K562 (cell line): ENCODE measurements at regions not wholly inside any gene's neighbourhood (a gene's known extent, or its start where the extent isn't known, plus 50 kb on each side); places are given as distances from the start of the nearest gene placed in this dataset.

Experiments
- ATAC-seq: fragments of 200-7000 bp; cut with Tn5 transposase; 3 replicates; pipeline ENCODE4 v1.9.1; 2020; ENCODE audit warnings: moderate library complexity
- BruUV-seq: library from RNA; stranded (reverse); fragments of 400-500 nt; replicated peaks from 2 replicates; lab custom pipeline; 2021; lab: Mats Ljungman, UMichigan
- CTCF ChIA-PET: fragments of 300-600 bp; formaldehyde crosslinking; extraction: SDS; loops from one replicate; lab custom pipeline; 2021; ENCODE audit warnings: low intra/inter-chr PET ratio; lab: Yijun Ruan, JAX
- POLR2A ChIA-PET: fragments of 300-600, 350-650 bp; sonication (Branson Sonifier 250); formaldehyde crosslinking; extraction: SDS; loops from one replicate; lab custom pipeline; 2021; ENCODE audit warnings: antibody characterized with exemption, inconsistent platforms; lab: Yijun Ruan, JAX
- DNase-seq, 4 experiments: peaks; one replicate each; pipeline versions ENCODE4 v3.0.0 to v3.0.0-alpha.2; 2011 to 2018; ENCODE audit warnings: low spot score in 3 of 4, mixed read lengths in 3 of 4; ENCODE audit errors: extremely low read depth in 1 of 4
- FAIRE-seq: peaks from 2 replicates; lab custom pipeline; 2011; peaks lifted over from hg19 to GRCh38; lab: Jason Lieb, UNC
- H2AFZ ChIP-seq: 2 replicates; pipeline ENCODE4 v1.6.0; 2011; ENCODE audit warnings: low read depth, low read length, control low read depth, inconsistent platforms
- H3K27ac ChIP-seq: fragments of 200-600 bp; 3 replicates; pipeline ENCODE4 v1.8.0; 2011; ENCODE audit warnings: low read depth, mild to moderate bottlenecking, control low read depth, inconsistent platforms, low read length, moderate library complexity, mixed read lengths; ENCODE audit errors: extremely low read depth
- H3K27me3 ChIP-seq, 2 experiments: fragments of 300-600 bp in 1 of 2; 2 replicates in 1 of 2; 3 replicates in 1 of 2; pipeline versions ENCODE4 v1.6.0 to v1.8.0; 2011; ENCODE audit warnings: inconsistent platforms in 2 of 2, low read length in 2 of 2, mild to moderate bottlenecking in 1 of 2, mixed read lengths in 1 of 2, moderate library complexity in 1 of 2; ENCODE audit not compliant: control insufficient read depth in 2 of 2, insufficient read depth in 2 of 2
- H3K36me3 ChIP-seq: fragments of 300-600 bp; 3 replicates; pipeline ENCODE4 v1.8.0; 2011; ENCODE audit warnings: mild to moderate bottlenecking, low read length, inconsistent platforms; ENCODE audit not compliant: control insufficient read depth, insufficient read depth
- H3K4me1 ChIP-seq, 2 experiments: fragments of 200-600 bp in 1 of 2; replicated peaks in 1 of 2; 2 replicates in 1 of 2; 3 replicates in 1 of 2; pipeline versions ENCODE4 v1.5.1 to v1.8.0; 2011; ENCODE audit warnings: inconsistent platforms in 2 of 2, low read length in 2 of 2, mild to moderate bottlenecking in 1 of 2, mixed read lengths in 1 of 2, moderate library complexity in 1 of 2; ENCODE audit not compliant: control insufficient read depth in 2 of 2, insufficient read depth in 2 of 2
- H3K4me2 ChIP-seq: 2 replicates; pipeline ENCODE4 v1.6.1; 2011; ENCODE audit warnings: low read length, control low read depth, inconsistent platforms, mixed read lengths; ENCODE audit not compliant: insufficient read depth
- H3K4me3 ChIP-seq: fragments of 200-600 bp; sonication (generic), shearing (Covaris generic); 2 replicates; pipeline ENCODE4 v1.5.1; 2016; ENCODE audit warnings: control low read depth, inconsistent platforms
- H3K79me2 ChIP-seq: fragments of 200-600 bp; 3 replicates; pipeline ENCODE4 v1.8.0; 2011; ENCODE audit warnings: low read length, inconsistent platforms; ENCODE audit not compliant: control insufficient read depth, insufficient read depth
- H3K9ac ChIP-seq, 2 experiments: 2 replicates each; pipeline versions ENCODE4 v1.6.0 to v1.6.1; 2011; ENCODE audit warnings: low read depth in 2 of 2, low read length in 2 of 2, control low read depth in 1 of 2, inconsistent platforms in 1 of 2, mild to moderate bottlenecking in 1 of 2, mixed read lengths in 1 of 2; ENCODE audit not compliant: insufficient read depth in 1 of 2
- H3K9me1 ChIP-seq: one replicate; pipeline ENCODE4 v1.6.0; 2011; ENCODE audit warnings: inconsistent platforms, mild to moderate bottlenecking, low read length, moderate library complexity; ENCODE audit not compliant: control insufficient read depth, insufficient read depth
- H3K9me3 ChIP-seq: replicated peaks from 2 replicates; pipeline ENCODE4 v1.5.1; 2011; ENCODE audit warnings: low read depth, low read length, inconsistent platforms; ENCODE audit not compliant: control insufficient read depth, insufficient read depth
- H4K20me1 ChIP-seq: replicated peaks from 2 replicates; pipeline ENCODE4 v1.6.1; 2011; ENCODE audit warnings: low read length, inconsistent platforms, mixed read lengths; ENCODE audit not compliant: control insufficient read depth, insufficient read depth
- JUN ChIP-seq, 2 experiments: sonication (generic) in 1 of 2; formaldehyde crosslinking in 1 of 2; IDR thresholded peaks; 2 replicates each; pipeline versions ENCODE4 v1.6.1 to v1.8.0; 2012 to 2022; ENCODE audit warnings: borderline replicate concordance in 2 of 2, mild to moderate bottlenecking in 2 of 2, improper control_type of control experiment in 1 of 2, low read depth in 1 of 2, low read length in 1 of 2, missing genetic modification reagents in 1 of 2
- MEIS2 ChIP-seq: fragments of 450-650 bp; IDR thresholded peaks from 2 replicates; pipeline ENCODE4 v1.6.1; 2014; ENCODE audit warnings: mild to moderate bottlenecking; ENCODE audit not compliant: partially characterized antibody
- TGIF2 ChIP-seq: sonication (generic); formaldehyde crosslinking; IDR thresholded peaks from 2 replicates; pipeline ENCODE4 v1.8.1; 2022; ENCODE audit warnings: mild to moderate bottlenecking, missing genetic modification reagents, moderate library complexity
- ZFP36 ChIP-seq: fragments of 150-350 bp; IDR thresholded peaks from 2 replicates; pipeline ENCODE4 v1.6.1; 2018; ENCODE audit warnings: low read length, low read depth; ENCODE audit not compliant: partially characterized antibody
- ZNF354B ChIP-seq: fragments of 250-450 bp; sonication (Bioruptor Pico); IDR thresholded peaks from 2 replicates; pipeline ENCODE4 v1.4.0; 2020
- ZNF699 ChIP-seq: fragments of 250-450 bp; sonication (Bioruptor Pico); IDR thresholded peaks from 2 replicates; pipeline ENCODE4 v1.8.0; 2021; ENCODE audit warnings: mild to moderate bottlenecking, moderate library complexity; ENCODE audit not compliant: insufficient replicate concordance
- WGBS: fragments of 100-300 bp; shearing (Covaris generic); methylation state at CpG from one replicate; pipeline ENCODE4 v1.1.6; 2016; ENCODE audit warnings: low coverage, mixed read lengths; ENCODE audit not compliant: insufficient coverage; ENCODE audit errors: missing lambda C conversion rate; 5-methylcytosine and 5-hydroxymethylcytosine counted together
- in situ Hi-C: fragments of 300-500 bp; cut with MboI; formaldehyde crosslinking; loops from 4 replicates; pipeline ENCODE4 v1.15.0; 2018; ENCODE audit warnings: inconsistent platforms, mixed read lengths
- intact Hi-C: fragments of 100-400 bp; cut with micrococcal nuclease; formaldehyde crosslinking; loops from 2 replicates; pipeline ENCODE4 v1.14.2; 2022
- TF ChIP-seq, protein P1 (sequence below): fragments of 450-650 bp; conservative IDR thresholded peaks from 2 replicates; pipeline ENCODE4 v1.6.1; 2016; ENCODE audit warnings: missing genetic modification characterization, low read depth, mild to moderate bottlenecking, control low read depth, missing compliant biosample characterization
- TF ChIP-seq, protein P2 (sequence below): sonication (generic); formaldehyde crosslinking; IDR thresholded peaks from 2 replicates; pipeline ENCODE4 v1.8.1; 2023; ENCODE audit warnings: mild to moderate bottlenecking, missing genetic modification reagents, moderate library complexity

DNA sequence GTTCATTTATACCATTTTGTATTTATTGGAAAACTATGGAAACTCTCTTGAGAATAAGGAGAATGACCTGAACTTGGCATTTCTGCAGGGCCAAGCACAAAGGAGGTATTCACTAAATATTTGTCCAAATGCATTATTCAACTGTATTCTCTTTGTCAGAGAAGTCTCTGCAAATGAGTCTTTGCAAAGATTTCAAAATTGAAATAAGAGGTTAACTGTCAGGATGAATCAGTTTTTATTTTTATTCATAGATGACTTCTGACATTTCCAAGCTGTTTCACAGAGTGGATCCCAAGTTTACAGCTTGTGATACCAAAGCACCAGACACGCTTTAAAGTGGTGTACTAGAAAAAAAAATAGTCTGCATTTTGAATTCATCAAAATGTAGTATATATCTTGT is 131.6 kb downstream of the UTRN start:
- Histone ChIP-seq H2AFZ (no peak overlapping the region), H3K27me3 (no peaks in the 10 kb centered on the region), H3K79me2 (no peaks in the 10 kb centered on the region), H3K27ac (no peak overlapping the region), H3K4me3 (no peak overlapping the region), H3K9ac (no peak overlapping the region), H4K20me1 (no peaks in the 10 kb centered on the region), H3K4me1 (no peaks in the 10 kb centered on the region; a peak in 1 of 5 replicates), H3K36me3 (no peaks in the 10 kb centered on the region), H3K9me1 (no peaks in the 10 kb centered on the region), H3K9me3 (no peaks in the 10 kb centered on the region), H3K4me2 (no peak overlapping the region)
- ATAC-seq: no peak
- DNase-seq: no peak
- POLR2A ChIA-PET: no interaction called here
- TF ChIP-seq JUN (IDR thresholded peaks at IDR 0.05; ENCODE audit: borderline replicate concordance, low read depth, low read length): no peak
- TF ChIP-seq JUN (CRISPR knock-in tag; IDR thresholded peaks at IDR 0.05; ENCODE audit: borderline replicate concordance): no peak
- TF ChIP-seq, protein P1, sequence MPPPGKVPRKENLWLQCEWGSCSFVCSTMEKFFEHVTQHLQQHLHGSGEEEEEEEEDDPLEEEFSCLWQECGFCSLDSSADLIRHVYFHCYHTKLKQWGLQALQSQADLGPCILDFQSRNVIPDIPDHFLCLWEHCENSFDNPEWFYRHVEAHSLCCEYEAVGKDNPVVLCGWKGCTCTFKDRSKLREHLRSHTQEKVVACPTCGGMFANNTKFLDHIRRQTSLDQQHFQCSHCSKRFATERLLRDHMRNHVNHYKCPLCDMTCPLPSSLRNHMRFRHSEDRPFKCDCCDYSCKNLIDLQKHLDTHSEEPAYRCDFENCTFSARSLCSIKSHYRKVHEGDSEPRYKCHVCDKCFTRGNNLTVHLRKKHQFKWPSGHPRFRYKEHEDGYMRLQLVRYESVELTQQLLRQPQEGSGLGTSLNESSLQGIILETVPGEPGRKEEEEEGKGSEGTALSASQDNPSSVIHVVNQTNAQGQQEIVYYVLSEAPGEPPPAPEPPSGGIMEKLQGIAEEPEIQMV (tag): no peak
- no peak for TF ChIP-seq TGIF2 (CRISPR knock-in tag)
- TF ChIP-seq MEIS2: no peak
- TF ChIP-seq, protein P2, sequence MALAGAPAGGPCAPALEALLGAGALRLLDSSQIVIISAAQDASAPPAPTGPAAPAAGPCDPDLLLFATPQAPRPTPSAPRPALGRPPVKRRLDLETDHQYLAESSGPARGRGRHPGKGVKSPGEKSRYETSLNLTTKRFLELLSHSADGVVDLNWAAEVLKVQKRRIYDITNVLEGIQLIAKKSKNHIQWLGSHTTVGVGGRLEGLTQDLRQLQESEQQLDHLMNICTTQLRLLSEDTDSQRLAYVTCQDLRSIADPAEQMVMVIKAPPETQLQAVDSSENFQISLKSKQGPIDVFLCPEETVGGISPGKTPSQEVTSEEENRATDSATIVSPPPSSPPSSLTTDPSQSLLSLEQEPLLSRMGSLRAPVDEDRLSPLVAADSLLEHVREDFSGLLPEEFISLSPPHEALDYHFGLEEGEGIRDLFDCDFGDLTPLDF: no peak
- TF ChIP-seq ZNF354B: no peak
- no peak for TF ChIP-seq ZNF699 (CRISPR knock-in tag)
- no peak for TF ChIP-seq ZFP36
- CTCF ChIA-PET: no interaction called here
- BruUV-seq: no TSS peak
- intact Hi-C loops: no loop called here
- WGBS: 4% methylated on average over 1 of the region's 1 CpG
- in situ Hi-C loops: no loop called here
- FAIRE-seq: no peak
